Liver (tissue), 8 donors: ENCODE measurements at regions not wholly inside any gene's neighbourhood (a gene's known extent, or its start where the extent isn't known, plus 50 kb on each side); places are given as distances from the start of the nearest gene placed in this dataset.

Source experiments
- DNase-seq: peaks from one replicate; pipeline ENCODE4 v3.0.0-alpha.2; 2017; ENCODE audit warnings: low spot score
- H3K27ac ChIP-seq, 2 donors: one replicate each; pipeline ENCODE4 v1.7.0; 2013; ENCODE audit warnings: inconsistent platforms in 2 of 2, low read length in 2 of 2, control low read depth in 1 of 2, low read depth in 1 of 2, mild to moderate bottlenecking in 1 of 2
- H3K27me3 ChIP-seq, 4 donors: one replicate each; pipeline versions ENCODE4 v1.6.1 to v1.7.0; 2013; ENCODE audit warnings: low read length in 3 of 4, inconsistent platforms in 1 of 4, mild to moderate bottlenecking in 1 of 4, moderate library complexity in 1 of 4; ENCODE audit not compliant: control insufficient read depth in 4 of 4, insufficient read depth in 4 of 4
- H3K36me3 ChIP-seq, 4 donors: one replicate each; pipeline versions ENCODE4 v1.6.1 to v1.7.0; 2013; ENCODE audit warnings: low read length in 3 of 4, mild to moderate bottlenecking in 3 of 4, low read depth in 1 of 4, moderate library complexity in 1 of 4; ENCODE audit not compliant: control insufficient read depth in 4 of 4, insufficient read depth in 3 of 4
- H3K4me1 ChIP-seq, 4 donors: one replicate each; pipeline versions ENCODE4 v1.6.1 to v1.7.0; 2013; ENCODE audit warnings: low read length in 3 of 4, mild to moderate bottlenecking in 3 of 4, moderate library complexity in 1 of 4; ENCODE audit not compliant: control insufficient read depth in 4 of 4, insufficient read depth in 4 of 4
- H3K4me3 ChIP-seq, 3 donors: one replicate each; pipeline versions ENCODE4 v1.6.1 to v1.7.0; 2013; ENCODE audit warnings: low read length in 3 of 3, control low read depth in 1 of 3, low read depth in 1 of 3, mild to moderate bottlenecking in 1 of 3
- H3K9ac ChIP-seq, 2 donors: one replicate each; pipeline ENCODE4 v1.7.0; 2013; ENCODE audit warnings: low read length in 2 of 2, mild to moderate bottlenecking in 2 of 2, moderate library complexity in 2 of 2, control low read depth in 1 of 2, low read depth in 1 of 2
- H3K9me3 ChIP-seq, 4 donors: one replicate each; pipeline versions ENCODE4 v1.6.1 to v1.7.0; 2013; ENCODE audit warnings: low read length in 3 of 4; ENCODE audit not compliant: control insufficient read depth in 4 of 4
- ATF3 ChIP-seq: IDR thresholded peaks from 2 replicates; pipeline ENCODE4 v1.6.1; 2016; ENCODE audit warnings: antibody characterized with exemption
- EGR1 ChIP-seq, 2 donors: IDR thresholded peaks; 2 replicates each; pipeline ENCODE4 v1.6.1; 2016 to 2018; ENCODE audit warnings: antibody characterized with exemption in 2 of 2, low read depth in 2 of 2
- FOXA1 ChIP-seq: IDR thresholded peaks from 2 replicates; pipeline ENCODE4 v1.6.1; 2016; ENCODE audit warnings: antibody characterized with exemption
- FOXA2 ChIP-seq: IDR thresholded peaks from 2 replicates; pipeline ENCODE4 v1.6.1; 2016; ENCODE audit warnings: antibody characterized with exemption
- GABPA ChIP-seq, 2 donors: IDR thresholded peaks in 1 of 2; conservative IDR thresholded peaks in 1 of 2; 2 replicates each; pipeline ENCODE4 v1.6.1; 2016; ENCODE audit warnings: antibody characterized with exemption in 2 of 2, mild to moderate bottlenecking in 1 of 2, moderate library complexity in 1 of 2
- HNF4G ChIP-seq: IDR thresholded peaks from 2 replicates; pipeline ENCODE4 v1.6.1; 2016; ENCODE audit warnings: antibody characterized with exemption
- JUND ChIP-seq, 2 donors: IDR thresholded peaks; 2 replicates each; pipeline ENCODE4 v1.6.1; 2016; ENCODE audit warnings: antibody characterized with exemption in 2 of 2
- NR2F2 ChIP-seq: IDR thresholded peaks from 2 replicates; pipeline ENCODE4 v1.6.1; 2016; ENCODE audit warnings: antibody characterized with exemption
- RAD21 ChIP-seq, 2 donors: IDR thresholded peaks; 2 replicates each; pipeline ENCODE4 v1.6.1; 2016; ENCODE audit warnings: antibody characterized with exemption in 2 of 2, mild to moderate bottlenecking in 2 of 2
- SP1 ChIP-seq: IDR thresholded peaks from 2 replicates; pipeline ENCODE4 v1.6.1; 2018; ENCODE audit warnings: antibody characterized with exemption, mild to moderate bottlenecking
- TAF1 ChIP-seq: conservative IDR thresholded peaks from 2 replicates; pipeline ENCODE4 v1.6.1; 2016; ENCODE audit warnings: antibody characterized with exemption, mild to moderate bottlenecking
- YY1 ChIP-seq: IDR thresholded peaks from 2 replicates; pipeline ENCODE4 v1.6.1; 2016; ENCODE audit warnings: antibody characterized with exemption, mild to moderate bottlenecking
- ZBTB33 ChIP-seq: IDR thresholded peaks from 2 replicates; pipeline ENCODE4 v1.6.1; 2016; ENCODE audit warnings: antibody characterized with exemption
- WGBS: extraction: QIAGEN DNeasy Blood & Tissue Kit; methylation state at CpG from one replicate; pipeline ENCODE4 v1.1.7; 2013; 5-methylcytosine and 5-hydroxymethylcytosine counted together
- TF ChIP-seq, protein P1 (sequence below): IDR thresholded peaks from 2 replicates; pipeline ENCODE4 v1.6.1; 2016; ENCODE audit warnings: antibody characterized with exemption, mild to moderate bottlenecking
- TF ChIP-seq, protein P2 (sequence below): IDR thresholded peaks from 2 replicates; pipeline ENCODE4 v1.6.1; 2016; ENCODE audit warnings: antibody characterized with exemption
- TF ChIP-seq, protein P3 (sequence below): fragments of 150-350 bp; IDR thresholded peaks from 2 replicates; pipeline ENCODE4 v1.5.1; 2017; ENCODE audit warnings: improper control_type of control experiment, low read depth, low read length; ENCODE audit not compliant: missing input control
- donor health status: healthy.
- donor health status: healthy.
- donor health status: healthy.
- donor health status: healthy.
- donor health status: healthy.

DNA sequence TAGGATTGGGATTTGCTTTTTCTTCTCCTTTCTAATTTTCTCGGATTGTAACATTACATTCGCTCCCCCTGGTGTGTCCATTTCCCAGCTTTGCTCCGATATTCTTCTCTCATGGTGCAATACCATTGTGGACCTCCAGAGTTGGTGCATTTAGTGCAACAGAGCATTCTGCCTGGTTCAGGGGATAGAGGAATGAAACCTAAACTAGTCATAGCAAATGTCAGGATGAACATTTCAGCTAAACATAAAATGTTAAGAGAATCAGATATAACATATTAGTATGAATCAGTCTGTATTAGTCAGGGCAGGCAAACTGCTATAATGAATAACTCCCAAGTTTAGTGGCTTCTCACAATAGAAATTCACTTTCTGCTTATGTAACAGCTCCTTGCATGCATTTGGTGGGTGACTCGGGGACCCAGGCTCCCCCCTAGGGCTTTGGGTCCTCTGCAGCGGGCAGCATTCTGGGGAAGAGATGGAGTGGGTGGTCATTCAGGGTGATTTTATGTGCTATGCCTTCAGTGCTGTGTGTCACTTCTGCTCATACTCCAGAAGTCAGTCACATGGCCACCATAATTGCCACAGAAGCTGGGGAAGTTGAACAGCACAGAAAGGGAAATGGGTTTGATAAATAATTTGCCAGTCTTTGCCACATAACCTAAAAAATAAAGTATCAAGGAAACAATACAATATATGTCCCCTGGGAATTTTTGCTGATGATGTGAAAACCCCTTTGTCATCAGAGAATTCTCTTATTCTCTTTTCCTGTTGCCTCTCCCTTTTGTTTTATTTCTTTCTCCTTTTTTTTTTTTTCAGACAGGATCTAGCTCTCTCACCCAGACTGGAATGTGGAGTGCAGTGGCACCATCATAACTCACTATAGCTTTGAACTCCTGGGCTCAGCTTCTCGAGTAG, 111.0 kb downstream of the HSPH1 start:
- 66% methylated on average over 6 of the region's 6 CpGs for WGBS

More for the DNA sequence above, 111.0 kb downstream of the HSPH1 start:
- DNase-seq = no peak
- no peaks in the 10 kb centered on the region for H3K4me1 ChIP-seq
- no peak overlapping the region for H3K4me3 ChIP-seq
- no peak for TF ChIP-seq RAD21 (IDR thresholded peaks at IDR 0.05)
- TF ChIP-seq GABPA (IDR thresholded peaks at IDR 0.05 in 1 of 2, conservative IDR thresholded peaks at IDR 0.05 in 1 of 2) = no peak
- no peak for TF ChIP-seq EGR1 (IDR thresholded peaks at IDR 0.05; ENCODE audit: low read depth in 2 of 2)
- no peak for TF ChIP-seq TAF1
- no peak for TF ChIP-seq HNF4G
- no peak for TF ChIP-seq ZBTB33
- no peak for TF ChIP-seq YY1
- TF ChIP-seq, protein P1, sequence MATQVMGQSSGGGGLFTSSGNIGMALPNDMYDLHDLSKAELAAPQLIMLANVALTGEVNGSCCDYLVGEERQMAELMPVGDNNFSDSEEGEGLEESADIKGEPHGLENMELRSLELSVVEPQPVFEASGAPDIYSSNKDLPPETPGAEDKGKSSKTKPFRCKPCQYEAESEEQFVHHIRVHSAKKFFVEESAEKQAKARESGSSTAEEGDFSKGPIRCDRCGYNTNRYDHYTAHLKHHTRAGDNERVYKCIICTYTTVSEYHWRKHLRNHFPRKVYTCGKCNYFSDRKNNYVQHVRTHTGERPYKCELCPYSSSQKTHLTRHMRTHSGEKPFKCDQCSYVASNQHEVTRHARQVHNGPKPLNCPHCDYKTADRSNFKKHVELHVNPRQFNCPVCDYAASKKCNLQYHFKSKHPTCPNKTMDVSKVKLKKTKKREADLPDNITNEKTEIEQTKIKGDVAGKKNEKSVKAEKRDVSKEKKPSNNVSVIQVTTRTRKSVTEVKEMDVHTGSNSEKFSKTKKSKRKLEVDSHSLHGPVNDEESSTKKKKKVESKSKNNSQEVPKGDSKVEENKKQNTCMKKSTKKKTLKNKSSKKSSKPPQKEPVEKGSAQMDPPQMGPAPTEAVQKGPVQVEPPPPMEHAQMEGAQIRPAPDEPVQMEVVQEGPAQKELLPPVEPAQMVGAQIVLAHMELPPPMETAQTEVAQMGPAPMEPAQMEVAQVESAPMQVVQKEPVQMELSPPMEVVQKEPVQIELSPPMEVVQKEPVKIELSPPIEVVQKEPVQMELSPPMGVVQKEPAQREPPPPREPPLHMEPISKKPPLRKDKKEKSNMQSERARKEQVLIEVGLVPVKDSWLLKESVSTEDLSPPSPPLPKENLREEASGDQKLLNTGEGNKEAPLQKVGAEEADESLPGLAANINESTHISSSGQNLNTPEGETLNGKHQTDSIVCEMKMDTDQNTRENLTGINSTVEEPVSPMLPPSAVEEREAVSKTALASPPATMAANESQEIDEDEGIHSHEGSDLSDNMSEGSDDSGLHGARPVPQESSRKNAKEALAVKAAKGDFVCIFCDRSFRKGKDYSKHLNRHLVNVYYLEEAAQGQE = no peak
- no peak for TF ChIP-seq NR2F2
- no peak for TF ChIP-seq ATF3
- TF ChIP-seq, protein P2, sequence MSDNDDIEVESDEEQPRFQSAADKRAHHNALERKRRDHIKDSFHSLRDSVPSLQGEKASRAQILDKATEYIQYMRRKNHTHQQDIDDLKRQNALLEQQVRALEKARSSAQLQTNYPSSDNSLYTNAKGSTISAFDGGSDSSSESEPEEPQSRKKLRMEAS = no peak
- no peak for TF ChIP-seq FOXA1
- no peak for TF ChIP-seq JUND (IDR thresholded peaks at IDR 0.05)
- TF ChIP-seq, protein P3, sequence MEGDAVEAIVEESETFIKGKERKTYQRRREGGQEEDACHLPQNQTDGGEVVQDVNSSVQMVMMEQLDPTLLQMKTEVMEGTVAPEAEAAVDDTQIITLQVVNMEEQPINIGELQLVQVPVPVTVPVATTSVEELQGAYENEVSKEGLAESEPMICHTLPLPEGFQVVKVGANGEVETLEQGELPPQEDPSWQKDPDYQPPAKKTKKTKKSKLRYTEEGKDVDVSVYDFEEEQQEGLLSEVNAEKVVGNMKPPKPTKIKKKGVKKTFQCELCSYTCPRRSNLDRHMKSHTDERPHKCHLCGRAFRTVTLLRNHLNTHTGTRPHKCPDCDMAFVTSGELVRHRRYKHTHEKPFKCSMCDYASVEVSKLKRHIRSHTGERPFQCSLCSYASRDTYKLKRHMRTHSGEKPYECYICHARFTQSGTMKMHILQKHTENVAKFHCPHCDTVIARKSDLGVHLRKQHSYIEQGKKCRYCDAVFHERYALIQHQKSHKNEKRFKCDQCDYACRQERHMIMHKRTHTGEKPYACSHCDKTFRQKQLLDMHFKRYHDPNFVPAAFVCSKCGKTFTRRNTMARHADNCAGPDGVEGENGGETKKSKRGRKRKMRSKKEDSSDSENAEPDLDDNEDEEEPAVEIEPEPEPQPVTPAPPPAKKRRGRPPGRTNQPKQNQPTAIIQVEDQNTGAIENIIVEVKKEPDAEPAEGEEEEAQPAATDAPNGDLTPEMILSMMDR = no peak
- TF ChIP-seq SP1 = no peak
- no peak for TF ChIP-seq FOXA2
- H3K9me3 ChIP-seq = no peaks in the 10 kb centered on the region
- no peak overlapping the region for H3K27ac ChIP-seq
- H3K27me3 ChIP-seq = peaks cover 0 to 13% (median 3%) of the 10 kb centered on the region in 4 donors
- no peak overlapping the region for H3K9ac ChIP-seq
- no peaks in the 10 kb centered on the region for H3K36me3 ChIP-seq
